ENCODE measurements at regions not wholly inside any gene's neighbourhood (a gene's known extent, or its start where the extent isn't known, plus 50 kb on each side); places are given as distances from the start of the nearest gene placed in this dataset.

- H2AFZ ChIP-seq (ENCODE audit: low read depth, low read length): no peak overlapping the region
- CTCF ChIA-PET: no interaction called here
- no peak overlapping the region for H3K4me3 ChIP-seq (replicated peaks in 1 of 3; ENCODE audit: insufficient read depth in 1 of 3, low read depth in 1 of 3, low read length in 3 of 3)
- no peak for DNase-seq (ENCODE audit: low read depth, low spot score)
- no peak overlapping the region for H3K9ac ChIP-seq (replicated peaks; ENCODE audit: extremely low read depth, insufficient read depth, low read length)
- no TSS peak for BruUV-seq (replicated peaks)
- no peak overlapping the region for H3K4me2 ChIP-seq (ENCODE audit: insufficient read depth, low read length)
- H3K9me3 ChIP-seq (replicated peaks; ENCODE audit: control insufficient read depth, insufficient read depth, low read length): no peaks in the 10 kb centered on the region
- H4K20me1 ChIP-seq (replicated peaks; ENCODE audit: control insufficient read depth, extremely low read depth, insufficient read depth, low read length): no peaks in the 10 kb centered on the region
- H3K27me3 ChIP-seq (ENCODE audit: control insufficient read depth in 2 of 2, insufficient read depth in 2 of 2, low read length in 2 of 2): no peaks in the 10 kb centered on the region
- no peak for TF ChIP-seq CTCF (IDR thresholded peaks at IDR 0.05; ENCODE audit: extremely low read depth in 1 of 2, insufficient read depth in 1 of 2, low read depth in 1 of 2, low read length in 2 of 2)
- TF ChIP-seq JUN (IDR thresholded peaks at IDR 0.05; ENCODE audit: borderline replicate concordance, insufficient read depth, insufficient read length, low read depth): no peak
- no peak for TF ChIP-seq POLR2A (IDR thresholded peaks at IDR 0.05; ENCODE audit: low read depth, low read length)
- TF ChIP-seq GATA2 (IDR thresholded peaks at IDR 0.05; ENCODE audit: insufficient read depth, insufficient read length, low read depth, low read length): no peak
- TF ChIP-seq MAX (IDR thresholded peaks at IDR 0.05; ENCODE audit: insufficient read depth, insufficient read length): no peak
- TF ChIP-seq MYC (IDR thresholded peaks at IDR 0.05; ENCODE audit: low read depth, low read length): no peak
- TF ChIP-seq POLR2AphosphoS5 (IDR thresholded peaks at IDR 0.05; ENCODE audit: insufficient read depth, low read depth, low read length): no peak
- TF ChIP-seq EZH2 (IDR thresholded peaks at IDR 0.05; ENCODE audit: borderline replicate concordance, low read depth, low read length, severe bottlenecking): no peak
- TF ChIP-seq FOS (IDR thresholded peaks at IDR 0.05; ENCODE audit: borderline replicate concordance, insufficient read depth, low read length): no peak
- intact Hi-C loops (cut with micrococcal nuclease): no loop called here
- H3K4me1 ChIP-seq (ENCODE audit: control insufficient read depth, extremely low read depth, insufficient read depth, low read length): no peaks in the 10 kb centered on the region
- FAIRE-seq: no peak
- no peak overlapping the region for H3K27ac ChIP-seq (ENCODE audit: insufficient read depth, low read depth, low read length)
- dilution Hi-C loops (cut with MboI; ENCODE audit: extremely low pct_ligation_motif_present, low sequenced_read_pairs): no loop called here
- no peaks in the 10 kb centered on the region for H3K79me2 ChIP-seq (ENCODE audit: control insufficient read depth, insufficient read depth, low read length)
- POLR2A ChIA-PET: no interaction called here
- no peaks in the 10 kb centered on the region for H3K36me3 ChIP-seq (ENCODE audit: control insufficient read depth in 2 of 2, extremely low read depth in 1 of 2, insufficient read depth in 2 of 2, low read length in 2 of 2)
- no peaks in the 10 kb centered on the region for H3K9me1 ChIP-seq (replicated peaks; ENCODE audit: control insufficient read depth, extremely low read depth, insufficient read depth, low read length)
These were observed 364.9 kb downstream of the ZNF674 start for GRCh38 chrX:46180258-46180687.
